Stimulated activated CD4-positive, alpha-beta T cell treated with anti-CD3 and anti-CD28 coated beads, Interleukin-15, amount 100 ng/mL, for 24 hours (primary cell): ENCODE measurements at regions not wholly inside any gene's neighbourhood (a gene's known extent, or its start where the extent isn't known, plus 50 kb on each side); places are given as distances from the start of the nearest gene placed in this dataset.
A peak's percentile ranks its signal among the peaks of the same experiment; 100 is the strongest.

Source experiments
- DNase-seq: peaks from one replicate; pipeline ENCODE4 v3.0.0-alpha.2; 2020

GRCh38 chr10:75347186-75347585 lies 54.4 kb downstream of the ZNF503 start:
- DNase-seq: no peak

- DNase-seq: no peak
Measured at GRCh38 chr10:75345738-75346137, 55.8 kb downstream of the ZNF503 start.

GRCh38 chr10:75344170-75344569 lies 57.4 kb downstream of the ZNF503 start:
- DNase-seq: no peak

- no peak for DNase-seq
Measured at GRCh38 chr10:75342397-75342796, 59.2 kb downstream of the ZNF503 start.

- DNase-seq: no peak
Measured at GRCh38 chr10:75335983-75336382, 65.6 kb downstream of the ZNF503 start.

- DNase-seq: no peak
Measured at GRCh38 chr10:75335191-75335590, 66.4 kb downstream of the ZNF503 start.

- no peak for DNase-seq
Measured at GRCh38 chr10:75334720-75335119, 66.8 kb downstream of the ZNF503 start.

- no peak for DNase-seq
Measured at GRCh38 chr10:75332081-75332480, 69.5 kb downstream of the ZNF503 start.

GRCh38 chr10:75331081-75331480 lies 70.5 kb downstream of the ZNF503 start:
- DNase-seq: no peak

- no peak for DNase-seq
Measured at GRCh38 chr10:75329190-75329745, 72.3 kb downstream of the ZNF503 start.

GRCh38 chr10:75326306-75326705 lies 75.3 kb downstream of the ZNF503 start:
- no peak for DNase-seq

- no peak for DNase-seq
Measured at GRCh38 chr10:75319274-75319673, 82.3 kb downstream of the ZNF503 start.

GRCh38 chr10:75314570-75314969 lies 78.8 kb upstream of the COMTD1 start:
- DNase-seq: no peak

GRCh38 chr10:75312440-75312839 lies 76.7 kb upstream of the COMTD1 start:
- DNase-seq: no peak

- no peak for DNase-seq
Measured at GRCh38 chr10:75305675-75306074, 69.9 kb upstream of the COMTD1 start.

GRCh38 chr10:75304741-75305390 lies 69.1 kb upstream of the COMTD1 start:
- DNase-seq: no peak

- no peak for DNase-seq
Measured at GRCh38 chr10:75304313-75304712, 68.6 kb upstream of the COMTD1 start.

- no peak for DNase-seq
Measured at GRCh38 chr10:75303045-75303777, 67.5 kb upstream of the COMTD1 start.

- DNase-seq: no peak
Measured at GRCh38 chr10:75302029-75302428, 66.3 kb upstream of the COMTD1 start.

GRCh38 chr10:75297021-75297599 lies 61.4 kb upstream of the COMTD1 start:
- no peak for DNase-seq

- DNase-seq: no peak
Measured at GRCh38 chr10:75295868-75296441, 60.2 kb upstream of the COMTD1 start.

- DNase-seq: peak; percentile 81
Measured at GRCh38 chr10:75294866-75295701, 59.3 kb upstream of the COMTD1 start.

- DNase-seq: no peak
Measured at GRCh38 chr10:75294518-75294865, 58.7 kb upstream of the COMTD1 start.
